Large intestine (tissue), 3 donors: ENCODE measurements at regions not wholly inside any gene's neighbourhood (a gene's known extent, or its start where the extent isn't known, plus 50 kb on each side); places are given as distances from the start of the nearest gene placed in this dataset.
"Not testable (repeated sequence)": the region's sequence is repeated elsewhere in the genome, so short reads cannot be mapped to it uniquely, and the experiment has no call there.

Experiments used
- DNase-seq, 2 donors: peaks; one replicate each; pipeline versions ENCODE4 v3.0.0 to v3.0.0-alpha.2; 2013
- H3K27ac ChIP-seq: one replicate; pipeline ENCODE4 v1.5.1; 2013; ENCODE audit warnings: low read length
- H3K27me3 ChIP-seq: 2 replicates; pipeline ENCODE4 v1.6.1; 2013; ENCODE audit warnings: low read length; ENCODE audit not compliant: control insufficient read depth, insufficient read depth
- H3K36me3 ChIP-seq: 2 replicates; pipeline ENCODE4 v1.6.1; 2013; ENCODE audit warnings: low read length; ENCODE audit not compliant: control insufficient read depth, insufficient read depth
- H3K4me1 ChIP-seq: one replicate; pipeline ENCODE4 v1.6.1; 2013; ENCODE audit warnings: low read length; ENCODE audit not compliant: control insufficient read depth, insufficient read depth
- H3K4me3 ChIP-seq: one replicate; pipeline ENCODE4 v1.5.1; 2013; ENCODE audit warnings: low read length
- H3K9me3 ChIP-seq: one replicate; pipeline ENCODE4 v1.6.1; 2013; ENCODE audit warnings: mild to moderate bottlenecking, low read depth, low read length, moderate library complexity; ENCODE audit not compliant: control insufficient read depth
- WGBS: methylation state at CpG from one replicate; pipeline ENCODE4 v1.1.5; 2013; ENCODE audit warnings: low lambda C conversion rate; ENCODE audit not compliant: insufficient coverage; 5-methylcytosine and 5-hydroxymethylcytosine counted together

DNA sequence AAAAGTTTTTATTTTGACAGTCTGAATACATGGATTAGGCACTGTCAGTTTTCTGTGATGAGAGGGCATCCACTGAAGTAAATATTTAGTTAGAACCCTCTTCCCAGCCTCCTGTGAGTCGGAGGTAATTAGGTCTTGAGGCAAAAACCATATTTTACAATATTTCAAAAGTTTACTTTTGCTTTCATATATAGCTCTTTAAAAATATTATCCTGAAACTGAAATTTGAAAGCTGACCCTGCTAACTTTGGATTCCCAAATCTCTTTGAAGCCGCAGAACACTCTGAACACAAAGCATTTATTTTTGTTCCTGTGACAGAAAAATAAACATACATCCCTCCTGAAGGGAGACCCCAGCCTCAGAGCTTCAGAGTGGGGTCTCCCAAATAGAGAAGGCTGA, 317.4 kb downstream of the KIF20B start:
- Histone ChIP-seq H3K4me3 (no peak overlapping the region), H3K27ac (no peak overlapping the region), H3K4me1 (no peaks in the 10 kb centered on the region), H3K9me3 (no peaks in the 10 kb centered on the region), H3K36me3 (no peaks in the 10 kb centered on the region), H3K27me3 (no peaks in the 10 kb centered on the region)
- WGBS: 61% methylated on average over 2 of the region's 2 CpGs
- DNase-seq: no peak

DNA sequence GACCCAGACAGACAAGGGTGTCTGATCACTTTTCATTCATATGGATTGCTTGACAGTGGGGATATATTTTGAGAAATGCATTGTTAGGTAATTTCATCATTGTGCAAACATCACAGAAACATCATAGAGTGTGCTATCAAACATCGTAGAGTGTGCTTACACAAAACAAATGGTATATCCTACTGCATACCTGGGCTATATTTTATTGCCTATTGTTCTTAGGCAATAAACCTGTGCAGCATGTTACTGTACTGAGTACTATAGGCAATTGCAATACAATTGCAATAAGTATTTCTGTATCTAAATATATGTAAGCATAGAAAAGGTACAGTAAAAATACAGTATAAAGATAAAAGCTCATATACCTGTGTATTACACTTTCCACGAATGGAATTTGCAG, 319.1 kb downstream of the KIF20B start:
- Histone ChIP-seq H3K4me3 (no peak overlapping the region), H3K27ac (no peak overlapping the region), H3K4me1 (no peaks in the 10 kb centered on the region), H3K9me3 (no peaks in the 10 kb centered on the region), H3K27me3 (no peaks in the 10 kb centered on the region), H3K36me3 (no peaks in the 10 kb centered on the region)
- DNase-seq: no peak
- 0% methylated on average over 1 of the region's 2 CpGs for WGBS

DNA sequence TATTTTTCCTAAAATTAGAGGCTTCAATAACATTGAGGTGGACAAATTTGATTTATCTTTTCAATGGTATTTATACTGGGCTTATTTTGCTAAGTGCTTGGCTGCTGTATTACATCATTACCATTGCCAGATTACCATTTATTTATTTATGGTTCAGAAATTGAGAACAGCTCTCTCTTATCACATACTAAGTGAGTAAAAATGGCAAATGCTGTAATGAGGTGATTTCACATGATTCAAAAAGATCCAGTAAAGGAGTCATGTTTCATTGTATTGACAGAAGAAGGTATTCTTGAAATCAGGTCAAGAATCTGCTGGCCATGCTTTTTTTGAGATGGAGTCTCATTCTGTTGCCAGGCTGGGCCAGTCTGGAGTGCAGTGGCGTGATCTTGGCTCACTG, 322.6 kb downstream of the KIF20B start:
- H3K27me3 ChIP-seq: no peaks in the 10 kb centered on the region
- no peak for DNase-seq
- no peaks in the 10 kb centered on the region for H3K36me3 ChIP-seq
- H3K4me3 ChIP-seq: no peak overlapping the region
- H3K4me1 ChIP-seq: no peaks in the 10 kb centered on the region
- no peaks in the 10 kb centered on the region for H3K9me3 ChIP-seq
- no CpG with 5 or more reads among the region's 1 CpG for WGBS
- no peak overlapping the region for H3K27ac ChIP-seq

DNA sequence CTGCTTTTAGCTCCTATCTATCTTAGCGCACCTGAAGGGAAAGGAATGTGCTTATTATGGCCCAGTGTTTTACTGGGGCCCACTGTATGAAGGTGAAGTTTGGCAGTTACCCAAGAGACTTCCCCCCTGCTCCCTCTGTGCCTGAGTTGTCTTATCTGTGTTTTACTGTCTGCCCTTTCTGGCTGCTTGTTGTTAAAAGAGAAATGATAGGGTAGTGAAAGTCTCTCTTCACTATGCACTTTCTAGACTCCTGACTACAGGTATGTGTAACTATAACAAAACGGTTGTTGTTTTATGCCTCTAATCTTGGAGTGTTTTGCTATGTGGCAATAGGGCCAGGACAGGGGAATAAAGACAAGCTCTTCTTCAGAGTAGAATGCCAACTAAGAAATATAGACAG, 326.9 kb downstream of the KIF20B start:
- Histone ChIP-seq H3K4me1 (no peaks in the 10 kb centered on the region), H3K4me3 (no peak overlapping the region), H3K9me3 (no peaks in the 10 kb centered on the region), H3K27me3 (no peaks in the 10 kb centered on the region), H3K27ac (no peak overlapping the region), H3K36me3 (no peaks in the 10 kb centered on the region)
- peak in 1 of 2 donors; percentile 3 for DNase-seq
- WGBS: 100% methylated on average over 1 of the region's 2 CpGs

DNA sequence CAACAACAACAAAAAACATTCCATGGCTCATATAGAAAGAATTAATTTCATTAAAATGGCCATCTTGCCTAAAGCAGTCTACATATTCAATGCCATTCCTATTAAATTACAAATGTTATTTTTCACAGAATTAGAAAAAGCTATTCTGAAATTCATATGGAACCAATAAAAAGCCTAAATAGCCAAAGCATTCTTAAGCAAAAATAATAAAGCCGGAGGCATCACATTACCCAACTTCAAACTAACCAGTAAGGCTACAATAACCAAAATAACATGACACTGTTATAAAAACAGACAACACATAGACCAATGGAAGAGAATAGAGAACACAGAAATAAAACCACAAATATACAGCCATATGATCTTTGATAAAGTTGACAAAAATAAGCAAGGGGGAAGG, 330.4 kb downstream of the KIF20B start:
- WGBS: 86% methylated on average over 1 of the region's 1 CpG
- Histone ChIP-seq H3K36me3 (no peaks in the 10 kb centered on the region), H3K27me3 (no peaks in the 10 kb centered on the region), H3K27ac (no peak overlapping the region), H3K9me3 (no peaks in the 10 kb centered on the region), H3K4me3 (no peak overlapping the region), H3K4me1 (no peaks in the 10 kb centered on the region)
- DNase-seq: no peak

DNA sequence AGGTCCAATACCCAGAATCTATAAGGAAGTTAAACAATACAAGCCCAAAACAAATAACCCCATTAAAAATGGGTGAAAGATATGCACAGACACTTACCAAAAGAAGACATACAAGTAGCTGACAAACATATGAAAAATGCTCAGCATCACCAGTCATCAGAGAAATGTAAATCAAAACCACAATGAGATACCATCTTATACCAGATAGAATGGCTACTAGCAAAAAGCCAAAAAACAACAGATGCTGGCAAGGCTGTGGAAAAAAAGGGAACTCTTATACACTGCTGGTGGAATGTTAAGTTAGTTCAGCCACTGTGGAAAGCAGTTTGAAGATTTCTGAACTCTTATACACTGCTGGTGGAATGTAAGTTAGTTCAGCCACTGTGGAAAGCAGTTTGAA, 331.1 kb downstream of the KIF20B start:
- Histone ChIP-seq H3K27me3 (no peaks in the 10 kb centered on the region), H3K4me3 (no peak overlapping the region), H3K36me3 (no peaks in the 10 kb centered on the region), H3K4me1 (no peaks in the 10 kb centered on the region), H3K27ac (no peak overlapping the region), H3K9me3 (no peaks in the 10 kb centered on the region)
- DNase-seq: no peak

DNA sequence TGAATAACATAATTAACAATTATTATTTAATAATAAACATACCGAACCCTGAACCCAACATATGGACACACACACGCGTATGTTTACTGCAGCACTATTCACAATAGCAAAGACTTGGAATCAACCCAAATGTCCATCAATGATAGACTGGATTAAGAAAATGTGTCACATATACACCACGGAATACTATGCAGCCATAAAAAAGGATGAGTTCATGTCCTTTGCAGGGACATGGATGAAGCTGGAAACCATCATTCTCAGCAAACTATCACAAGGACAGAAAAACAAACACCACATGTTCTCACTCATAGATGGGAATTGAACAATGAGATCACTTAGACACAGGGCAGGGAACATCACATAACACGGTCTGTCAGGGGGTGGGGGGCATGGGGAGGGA, 333.5 kb downstream of the KIF20B start:
- WGBS: no CpG with 5 or more reads among the region's 5 CpGs
- H3K27me3 ChIP-seq, H3K4me3 ChIP-seq, H3K36me3 ChIP-seq, H3K9me3 ChIP-seq, DNase-seq, H3K27ac ChIP-seq, H3K4me1 ChIP-seq: not testable (repeated sequence)

DNA sequence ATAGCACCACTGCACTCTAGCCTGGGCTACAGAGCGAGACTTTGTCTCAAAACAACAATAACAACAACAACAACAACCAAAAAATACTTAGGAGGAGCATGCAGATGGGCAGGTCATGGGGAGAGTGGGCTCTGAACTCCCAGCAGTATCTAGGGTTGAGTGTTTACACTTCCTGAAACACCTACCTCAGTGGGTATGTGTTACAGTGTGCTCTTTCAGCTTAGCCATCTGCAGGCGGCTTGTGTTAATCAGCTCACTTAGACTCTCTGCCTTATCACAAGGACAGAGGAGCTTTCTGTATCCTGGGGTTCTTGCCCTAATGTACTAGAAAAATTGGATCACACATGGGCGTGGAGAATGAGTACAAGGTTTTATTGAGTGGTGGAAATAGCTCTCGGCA, 340.2 kb downstream of the KIF20B start:
- Histone ChIP-seq H3K36me3 (no peaks in the 10 kb centered on the region), H3K4me3 (no peak overlapping the region), H3K27ac (no peak overlapping the region), H3K9me3 (no peaks in the 10 kb centered on the region), H3K4me1 (no peaks in the 10 kb centered on the region), H3K27me3 (no peaks in the 10 kb centered on the region)
- WGBS: no CpG with 5 or more reads among the region's 4 CpGs
- no peak for DNase-seq

DNA sequence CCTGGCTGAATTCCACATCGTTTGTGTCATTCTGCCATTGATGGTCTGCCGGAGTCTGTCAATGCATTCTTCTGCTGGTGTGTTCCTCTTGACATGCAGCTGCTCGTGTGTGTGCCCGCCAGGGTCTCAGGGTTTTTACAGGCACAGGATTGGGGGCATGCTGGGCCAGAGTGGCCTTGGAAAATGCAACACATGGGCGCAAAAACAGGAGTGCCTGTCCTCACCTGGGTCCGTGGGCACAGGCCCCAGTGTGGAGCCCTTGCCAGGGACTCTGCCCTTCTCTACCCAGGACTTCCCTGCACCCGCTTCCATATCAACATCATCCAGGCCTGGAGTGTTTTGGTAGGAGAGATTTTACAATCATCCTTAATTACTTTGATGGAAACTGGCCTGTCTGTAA, 340.7 kb downstream of the KIF20B start:
- WGBS: no CpG with 5 or more reads among the region's 7 CpGs
- no peak overlapping the region for H3K4me3 ChIP-seq
- no peak overlapping the region for H3K27ac ChIP-seq
- no peaks in the 10 kb centered on the region for H3K4me1 ChIP-seq
- H3K27me3 ChIP-seq: no peaks in the 10 kb centered on the region
- H3K36me3 ChIP-seq: no peaks in the 10 kb centered on the region
- no peak for DNase-seq
- no peaks in the 10 kb centered on the region for H3K9me3 ChIP-seq

DNA sequence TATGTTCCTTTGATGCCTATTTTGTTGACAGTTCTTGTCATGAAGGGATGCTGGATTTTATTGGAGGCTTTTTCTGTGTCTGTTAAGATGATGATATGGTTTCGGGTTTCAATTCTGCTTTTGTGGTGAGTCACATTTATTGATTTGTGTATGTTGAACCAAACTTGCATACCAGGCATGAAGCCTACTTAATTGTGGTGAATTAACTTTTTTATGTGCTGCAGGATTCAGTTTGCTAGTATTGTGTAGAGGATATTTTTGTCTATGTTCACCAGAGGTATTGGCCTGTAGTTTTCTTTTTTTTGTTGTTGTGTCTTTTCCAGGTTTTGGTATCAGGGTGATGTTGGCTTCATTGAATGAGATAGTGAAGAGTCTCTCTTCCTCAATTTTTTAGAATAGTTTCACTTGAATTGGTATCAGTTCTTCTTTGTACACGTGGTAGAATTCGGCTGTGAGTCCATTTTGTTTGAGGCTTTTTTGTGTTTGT, 345.9 kb downstream of the KIF20B start:
- no CpG with 5 or more reads among the region's 3 CpGs for WGBS
- Histone ChIP-seq H3K4me1 (no peaks in the 10 kb centered on the region), H3K9me3 (no peaks in the 10 kb centered on the region), H3K36me3 (no peaks in the 10 kb centered on the region), H3K27me3 (no peaks in the 10 kb centered on the region), H3K27ac (no peak overlapping the region), H3K4me3 (no peak overlapping the region)
- DNase-seq: no peak

DNA sequence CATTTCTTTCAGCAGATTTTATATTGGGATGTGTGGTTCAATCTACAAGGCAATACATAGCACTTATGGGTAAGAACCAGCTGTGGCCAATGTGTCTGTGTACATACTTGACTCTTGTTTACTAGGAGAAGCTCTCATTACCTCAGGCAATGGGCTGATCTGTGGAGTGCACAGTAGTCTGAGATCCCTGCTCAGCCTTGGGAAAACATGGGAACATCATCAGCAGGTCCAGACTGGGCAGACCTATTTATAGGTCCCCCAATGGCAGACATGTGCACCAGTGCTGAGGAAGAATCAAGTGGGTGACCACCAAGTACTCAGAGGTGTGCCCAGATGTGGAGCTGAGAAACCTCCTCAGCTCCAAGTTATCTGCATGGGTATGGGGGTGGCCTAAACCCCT, 349.7 kb downstream of the KIF20B start:
- Histone ChIP-seq H3K9me3 (no peaks in the 10 kb centered on the region), H3K27me3 (peaks cover 2% of the 10 kb centered on the region)

More for the DNA sequence above, 349.7 kb downstream of the KIF20B start:
- Histone ChIP-seq H3K4me1 (no peaks in the 10 kb centered on the region), H3K36me3 (no peaks in the 10 kb centered on the region), H3K27ac (no peak overlapping the region), H3K4me3 (no peak overlapping the region)
- no peak for DNase-seq
